GM12892 (cell line): ENCODE measurements at regions not wholly inside any gene's neighbourhood (a gene's known extent, or its start where the extent isn't known, plus 50 kb on each side); places are given as distances from the start of the nearest gene placed in this dataset.

Experiments
- POLR2A ChIP-seq: IDR thresholded peaks from 2 replicates; pipeline ENCODE4 v1.6.1; 2011; ENCODE audit warnings: low read depth, low read length, control low read depth
- POLR2AphosphoS5 ChIP-seq: IDR thresholded peaks from 2 replicates; pipeline ENCODE4 v1.6.1; 2011; ENCODE audit warnings: low read depth, low read length, control low read depth
- TAF1 ChIP-seq: IDR thresholded peaks from 2 replicates; pipeline ENCODE4 v1.6.1; 2011; ENCODE audit warnings: low read depth, mild to moderate bottlenecking, control low read depth, low read length, borderline replicate concordance

GRCh38 chr6:163903541-163903940, 489.0 kb downstream of the QKI start:
- no peak for TF ChIP-seq POLR2AphosphoS5
- TF ChIP-seq POLR2A, result no peak
- TF ChIP-seq TAF1, result no peak
